GM12872 (cell line): ENCODE measurements at regions not wholly inside any gene's neighbourhood (a gene's known extent, or its start where the extent isn't known, plus 50 kb on each side); places are given as distances from the start of the nearest gene placed in this dataset.

ENCODE experiments used
- CTCF ChIP-seq: IDR thresholded peaks from 3 replicates; pipeline ENCODE4 v1.5.1; 2011; ENCODE audit warnings: low read depth, mild to moderate bottlenecking, low read length, moderate library complexity; ENCODE audit not compliant: insufficient read depth

- no peak for TF ChIP-seq CTCF
Measured at GRCh38 chr5:30051976-30052375, 1141.5 kb upstream of the CDH6 start.

GRCh38 chr5:30050056-30050815 lies 1143.2 kb upstream of the CDH6 start:
- TF ChIP-seq CTCF: no peak

DNA sequence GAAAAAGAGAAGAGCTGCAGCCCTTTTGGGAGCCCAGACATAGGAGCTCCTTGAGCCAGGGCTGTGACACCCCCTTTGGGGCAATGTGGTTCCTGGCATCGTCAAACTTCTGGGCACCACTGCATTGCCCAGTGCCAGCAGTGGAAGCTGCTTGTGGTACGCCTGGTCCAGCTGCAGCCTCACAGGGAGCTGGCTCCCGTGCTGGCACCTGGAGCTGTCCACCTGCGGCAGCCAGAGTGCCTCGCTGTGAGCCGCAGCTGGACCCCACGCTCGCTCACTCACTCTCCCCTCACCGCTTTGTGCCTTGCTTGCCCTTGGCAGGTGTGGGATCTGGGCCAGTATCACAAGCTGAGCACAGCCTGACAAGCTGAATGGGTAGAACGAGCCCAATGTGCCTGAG lies 1150.8 kb upstream of the CDH6 start:
- TF ChIP-seq CTCF: no peak

GRCh38 chr5:30041831-30042385 lies 1151.6 kb upstream of the CDH6 start:
- TF ChIP-seq CTCF: no peak

DNA sequence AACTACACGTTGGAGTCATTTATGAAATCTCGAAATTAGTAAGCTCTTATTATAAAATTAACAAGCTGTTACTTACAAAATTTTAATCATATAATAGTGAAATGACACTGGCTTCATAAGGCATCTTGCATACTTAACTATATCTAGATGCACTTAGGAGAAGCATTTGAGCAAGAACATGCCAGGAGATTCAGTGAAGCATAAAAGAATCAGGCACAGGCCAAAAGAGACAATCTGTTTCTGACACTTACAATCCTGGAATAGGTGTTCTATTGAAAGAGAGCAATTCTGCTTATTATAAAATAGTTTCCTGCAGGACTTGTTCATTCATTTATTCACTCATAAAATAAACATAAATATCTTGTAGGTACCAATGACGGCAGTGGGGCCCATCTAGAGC lies 1152.2 kb upstream of the CDH6 start:
- no peak for TF ChIP-seq CTCF

DNA sequence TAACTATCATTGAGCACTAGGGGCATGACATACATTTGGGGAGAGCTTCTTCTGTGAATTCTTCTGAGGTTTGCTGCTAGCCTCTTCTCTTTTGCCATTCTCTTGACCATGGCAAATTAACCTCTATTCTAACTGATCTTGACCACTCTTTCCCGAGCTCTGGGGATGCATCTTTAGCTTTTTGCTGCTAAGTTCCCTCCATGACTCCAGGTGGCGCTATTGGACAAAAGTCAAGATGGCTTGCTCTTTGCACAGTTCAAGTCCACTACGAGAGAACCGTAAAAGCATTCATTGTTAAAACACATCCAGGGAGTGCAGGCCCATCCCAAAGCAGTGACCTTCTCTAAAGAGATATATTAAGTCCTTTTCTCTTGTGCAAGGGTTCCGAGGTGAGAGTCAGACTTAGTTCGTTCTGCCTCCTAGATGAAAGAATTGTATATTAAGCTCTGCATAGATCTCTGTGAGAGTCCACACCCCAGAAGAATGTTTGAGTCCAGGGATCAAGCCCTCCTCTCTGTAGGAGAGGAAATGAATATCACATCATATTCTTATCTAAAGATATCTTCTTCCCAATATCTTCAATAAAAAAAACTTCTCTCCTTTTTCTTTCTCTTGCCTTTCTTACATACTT lies 1152.9 kb upstream of the CDH6 start:
- TF ChIP-seq CTCF: peak; percentile 76

DNA sequence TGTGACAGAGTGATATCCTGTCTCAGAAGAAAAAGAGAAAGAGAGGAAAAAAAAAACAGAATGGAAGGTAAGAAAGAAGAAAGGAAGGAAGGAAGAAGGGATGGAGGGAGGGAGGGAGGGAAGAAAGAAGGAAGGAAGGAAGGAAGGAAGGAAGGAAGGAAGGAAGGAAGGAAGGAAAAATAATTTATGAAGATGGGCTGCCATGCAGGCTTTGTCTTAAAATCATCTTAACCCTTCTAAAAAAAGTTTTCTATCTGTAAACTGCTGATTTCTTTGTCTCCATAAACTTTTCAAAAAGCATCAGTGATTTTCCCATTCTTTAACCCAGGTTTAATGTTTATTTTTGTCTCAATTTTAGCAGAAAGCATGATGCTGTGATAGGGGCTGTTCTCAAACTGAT lies 1154.1 kb upstream of the CDH6 start:
- TF ChIP-seq CTCF: no peak
